GM23338 (cell line): ENCODE measurements at regions not wholly inside any gene's neighbourhood (a gene's known extent, or its start where the extent isn't known, plus 50 kb on each side); places are given as distances from the start of the nearest gene placed in this dataset.

Source experiments
- ATAC-seq: fragments of 200-7000 bp; cut with Tn5 transposase; 3 replicates; pipeline ENCODE4 v1.9.1; 2020
- DNase-seq: peaks from one replicate; pipeline ENCODE4 v3.0.0-alpha.2; 2015; ENCODE audit warnings: low spot score
- H2AFZ ChIP-seq: fragments of 200-600 bp; sonication (generic); 2 replicates; pipeline ENCODE4 v1.8.0; 2016; ENCODE audit warnings: antibody characterized with exemption, mild to moderate bottlenecking, moderate library complexity
- H3F3A ChIP-seq: fragments of 200-600 bp; sonication (generic); replicated peaks from 2 replicates; pipeline ENCODE4 v1.8.0; 2017; ENCODE audit warnings: antibody characterized with exemption, mixed run types, low read depth
- H3K27ac ChIP-seq: fragments of 200-600 bp; sonication (generic); 2 replicates; pipeline ENCODE4 v1.6.1; 2016; ENCODE audit warnings: low read depth
- H3K27me3 ChIP-seq: fragments of 200-600 bp; sonication (generic); 2 replicates; pipeline ENCODE4 v1.8.0; 2016; ENCODE audit warnings: mild to moderate bottlenecking, mixed run types, moderate library complexity; ENCODE audit not compliant: insufficient read depth
- H3K36me3 ChIP-seq: fragments of 200-600 bp; sonication (generic); 2 replicates; pipeline ENCODE4 v1.8.0; 2016; ENCODE audit warnings: mild to moderate bottlenecking; ENCODE audit not compliant: insufficient read depth
- H3K4me1 ChIP-seq: fragments of 200-600 bp; sonication (generic); 2 replicates; pipeline ENCODE4 v1.8.0; 2016; ENCODE audit warnings: mild to moderate bottlenecking, moderate library complexity; ENCODE audit not compliant: insufficient read depth
- H3K4me2 ChIP-seq: fragments of 200-600 bp; sonication (generic); 2 replicates; pipeline ENCODE4 v1.7.1; 2017; ENCODE audit warnings: mixed run types
- H3K4me3 ChIP-seq: fragments of 200-600 bp; sonication (generic); 2 replicates; pipeline ENCODE4 v1.6.1; 2016; ENCODE audit warnings: mixed run types
- H3K79me2 ChIP-seq: fragments of 200-600 bp; sonication (generic); replicated peaks from 2 replicates; pipeline ENCODE4 v1.8.0; 2017; ENCODE audit warnings: mild to moderate bottlenecking; ENCODE audit not compliant: insufficient read depth
- H3K9me2 ChIP-seq: fragments of 200-600 bp; sonication (generic); 2 replicates; pipeline ENCODE4 v1.8.0; 2017; ENCODE audit not compliant: insufficient read depth
- H4K20me1 ChIP-seq: fragments of 200-600 bp; sonication (generic); replicated peaks from 2 replicates; pipeline ENCODE4 v1.8.0; 2017; ENCODE audit warnings: mild to moderate bottlenecking; ENCODE audit not compliant: insufficient read depth
- H3K27ac Mint-ChIP-seq: 2 replicates; pipeline ENCODE4 v1.8.0; 2020; ENCODE audit warnings: inconsistent platforms, mild to moderate bottlenecking, moderate library complexity, mixed read lengths
- H3K27me3 Mint-ChIP-seq: 3 replicates; pipeline ENCODE4 v1.8.0; 2022; ENCODE audit warnings: low read depth, mild to moderate bottlenecking, moderate library complexity, mixed read lengths, inconsistent platforms; ENCODE audit not compliant: insufficient read depth, poor library complexity
- H3K36me3 Mint-ChIP-seq: 3 replicates; pipeline ENCODE4 v1.8.0; 2021; ENCODE audit warnings: low read depth, mild to moderate bottlenecking, inconsistent platforms, moderate library complexity, mixed read lengths
- H3K4me1 Mint-ChIP-seq: 3 replicates; pipeline ENCODE4 v1.8.0; 2020; ENCODE audit warnings: mild to moderate bottlenecking, inconsistent platforms, mixed read lengths
- H3K4me3 Mint-ChIP-seq: 3 replicates; pipeline ENCODE4 v1.8.0; 2021; ENCODE audit warnings: moderate library complexity, mild to moderate bottlenecking, inconsistent platforms, mixed read lengths
- H3K9me3 Mint-ChIP-seq: 3 replicates; pipeline ENCODE4 v1.8.0; 2020; ENCODE audit warnings: moderate library complexity, mild to moderate bottlenecking, inconsistent platforms, mixed read lengths
- EZH2 ChIP-seq: fragments of 200-600 bp; sonication (generic); IDR thresholded peaks from one replicate; pipeline ENCODE4 v1.8.0; 2017; ENCODE audit warnings: antibody characterized with exemption, mild to moderate bottlenecking, low read depth; ENCODE audit not compliant: unreplicated experiment
- EZH2phosphoT487 ChIP-seq: fragments of 200-600 bp; sonication (generic); IDR thresholded peaks from one replicate; pipeline ENCODE4 v1.8.1; 2018; ENCODE audit warnings: antibody characterized with exemption; ENCODE audit not compliant: unreplicated experiment
- NANOG ChIP-seq: IDR thresholded peaks from 2 replicates; pipeline ENCODE4 v1.6.1; 2016; ENCODE audit warnings: antibody characterized with exemption, borderline replicate concordance
- STAT1 ChIP-seq: IDR thresholded peaks from one replicate; pipeline ENCODE4 v1.6.1; 2016; ENCODE audit warnings: antibody characterized with exemption; ENCODE audit not compliant: unreplicated experiment
- ZNF331 ChIP-seq: fragments of 250-450 bp; sonication (Bioruptor Pico); IDR thresholded peaks from 2 replicates; pipeline ENCODE4 v1.5.0; 2020; ENCODE audit warnings: low read depth, mild to moderate bottlenecking, moderate library complexity
- ZNF462 ChIP-seq: fragments of 250-450 bp; sonication (Bioruptor Pico); IDR thresholded peaks from 2 replicates; pipeline ENCODE4 v1.5.0; 2020; ENCODE audit warnings: mild to moderate bottlenecking, moderate library complexity

GRCh38 chr14:22311636-22312035 is 277.4 kb downstream of the DAD1 start (continued):
- no peak for TF ChIP-seq ZNF462 (CRISPR knock-in tag)

- peaks cover 6% of the 10 kb centered on the region; the same call in 2 of the 3 replicates for H3K4me1 Mint-ChIP-seq
- H3F3A ChIP-seq, result no peaks in the 10 kb centered on the region
- no peak overlapping the region for H3K27ac ChIP-seq
- H3K4me3 Mint-ChIP-seq, result no peak overlapping the region
- H3K79me2 ChIP-seq, result no peaks in the 10 kb centered on the region
- H3K9me3 Mint-ChIP-seq, result no peaks in the 10 kb centered on the region
- H3K4me3 ChIP-seq, result no peak overlapping the region
- H3K27ac Mint-ChIP-seq, result 0 out of 2 replicates have a peak overlapping the region, but pooled peaks have one; percentile 3
- ATAC-seq, result no peak
- no peak for DNase-seq
- no peak overlapping the region for H2AFZ ChIP-seq
- no peaks in the 10 kb centered on the region for H4K20me1 ChIP-seq
- H3K36me3 Mint-ChIP-seq, result no peaks in the 10 kb centered on the region
- H3K4me1 ChIP-seq, result no peaks in the 10 kb centered on the region
- no peak overlapping the region for H3K4me2 ChIP-seq
- no peaks in the 10 kb centered on the region for H3K36me3 ChIP-seq
- no peaks in the 10 kb centered on the region for H3K27me3 ChIP-seq
- H3K27me3 Mint-ChIP-seq, result no peaks in the 10 kb centered on the region
- H3K9me2 ChIP-seq, result no peaks in the 10 kb centered on the region
- TF ChIP-seq NANOG (no peak), STAT1 (no peak), ZNF331 (no peak), EZH2phosphoT487 (no peak), EZH2 (no peak), ZNF462 (CRISPR knock-in tag) (no peak)
Observed at GRCh38 chr14:22305607-22306006, 283.4 kb downstream of the DAD1 start.
